C1 segment of cervical spinal cord (tissue), 14 donors: ENCODE measurements at regions not wholly inside any gene's neighbourhood (a gene's known extent, or its start where the extent isn't known, plus 50 kb on each side); places are given as distances from the start of the nearest gene placed in this dataset.
A peak's percentile ranks its signal among the peaks of the same experiment; 100 is the strongest.

Source experiments
- DNase-seq, 14 donors: peaks; one replicate each; lab custom pipeline; 2025; lab: John Stamatoyannopoulos, UW

DNA sequence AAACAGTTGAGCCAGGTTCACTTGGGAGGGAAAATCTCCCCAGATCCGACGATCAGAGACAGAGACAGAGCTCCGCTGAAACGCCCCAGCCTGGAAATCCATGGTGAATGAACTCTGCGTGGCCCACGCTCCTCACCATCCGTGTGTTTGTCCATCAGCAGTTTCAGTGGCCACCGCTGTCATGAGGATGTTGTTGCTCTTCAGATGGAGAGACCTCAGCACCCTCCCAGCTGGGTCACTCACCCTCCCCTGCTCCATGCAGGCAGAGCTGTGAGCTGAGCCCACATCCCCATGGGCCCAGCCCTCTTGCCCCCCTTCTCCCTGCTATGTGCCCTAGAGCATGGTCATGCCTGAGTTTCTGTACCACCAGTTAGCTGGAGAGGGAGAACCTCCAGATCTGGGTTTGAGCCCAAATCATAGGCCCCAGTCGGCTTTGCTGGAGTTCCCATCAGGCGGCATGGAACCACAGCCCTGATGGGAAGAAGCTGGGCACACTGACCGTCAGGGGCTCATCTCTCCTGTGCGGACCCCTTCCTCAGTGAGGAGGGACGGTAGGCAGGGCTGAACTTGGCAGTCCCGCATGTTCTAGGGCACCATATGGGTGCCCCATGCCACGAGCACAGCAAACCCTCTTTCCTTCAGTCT lies 154.4 kb upstream of the COL5A1 start:
- DNase-seq = no peak

DNA sequence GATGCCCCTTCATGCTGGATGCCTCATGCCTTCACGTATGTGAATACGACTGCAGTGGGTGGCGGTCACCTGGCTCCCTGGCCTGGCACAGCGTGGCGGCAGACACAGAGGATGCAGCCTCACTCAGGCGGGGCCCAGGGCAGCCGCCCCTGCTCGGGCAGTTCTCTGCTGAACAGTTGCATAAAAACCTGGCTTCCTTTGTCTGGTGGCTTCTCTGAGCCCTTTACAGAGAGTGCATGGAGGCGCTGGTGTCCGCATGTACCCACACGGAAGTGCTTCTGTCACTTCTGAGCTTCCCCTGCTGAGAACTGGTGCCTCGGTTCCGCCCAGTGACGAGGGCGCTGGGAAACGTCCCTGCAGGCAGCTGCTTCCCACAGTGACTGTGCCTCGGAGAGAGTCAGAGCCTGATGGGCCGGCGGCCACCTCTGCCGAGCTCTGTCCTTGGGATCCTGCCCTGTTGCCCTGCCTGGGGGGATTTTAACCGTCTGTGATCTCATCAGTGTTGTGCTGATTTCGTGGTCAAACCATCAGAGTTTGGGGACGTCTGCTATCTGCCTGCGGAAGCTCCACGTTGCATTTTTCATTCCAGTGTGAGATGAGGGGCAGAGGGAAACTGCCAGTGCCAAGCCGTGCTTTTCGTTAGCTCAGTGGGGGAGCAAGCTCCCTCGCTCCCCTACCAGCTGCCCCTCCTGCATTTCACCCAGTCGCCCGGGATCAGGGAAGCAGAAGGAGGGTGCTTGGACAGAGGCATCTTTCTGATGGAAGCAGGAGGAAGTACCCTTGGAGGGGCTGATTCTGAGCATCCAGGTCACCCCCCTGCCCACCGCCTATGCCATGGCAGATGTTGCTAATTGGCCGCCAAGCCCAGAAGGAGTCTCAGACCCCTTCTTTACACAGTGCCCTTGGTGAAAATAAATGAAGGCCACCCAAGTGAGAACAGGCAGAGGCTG lies 153.0 kb upstream of the COL5A1 start:
- DNase-seq = peak in 1 of 14 donors; percentile 60

DNA sequence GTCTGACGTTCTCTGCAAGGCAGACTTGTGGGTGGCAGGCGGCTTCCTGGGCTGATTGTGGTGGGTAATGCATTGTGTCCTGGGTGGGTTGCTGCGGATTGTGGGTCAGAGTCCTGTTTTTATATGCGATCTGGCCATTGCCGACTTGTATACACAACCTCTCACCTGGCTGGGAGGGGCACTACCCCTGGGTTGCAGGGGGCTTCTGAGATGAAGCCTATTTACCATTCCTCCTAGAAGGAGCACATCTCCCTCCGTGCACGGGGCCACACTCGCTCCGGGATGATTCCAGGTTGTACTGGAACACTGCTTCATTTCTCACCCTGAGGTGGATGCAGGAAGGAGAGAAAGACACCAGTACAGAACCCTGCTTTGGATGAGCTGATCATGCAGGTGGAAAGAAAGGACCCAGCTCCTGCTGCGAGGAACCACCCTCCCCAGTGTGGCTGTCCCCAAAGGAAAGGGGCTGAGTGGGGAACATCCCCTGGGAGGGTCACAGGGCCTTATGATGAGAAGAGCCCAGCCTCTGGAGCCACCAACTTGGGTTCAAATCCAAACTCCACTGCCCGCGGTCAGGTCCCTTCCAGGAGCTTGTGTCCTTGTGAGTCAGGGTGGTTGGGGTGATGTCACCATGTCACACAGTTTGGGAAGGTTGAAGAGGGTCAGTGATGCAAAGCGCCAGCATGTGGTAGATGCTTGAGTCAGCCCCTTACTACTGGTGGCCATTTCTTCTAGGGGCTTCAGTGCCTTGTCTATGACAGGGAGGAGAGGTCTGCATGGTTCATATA lies 151.8 kb upstream of the COL5A1 start:
- DNase-seq = no peak

DNA sequence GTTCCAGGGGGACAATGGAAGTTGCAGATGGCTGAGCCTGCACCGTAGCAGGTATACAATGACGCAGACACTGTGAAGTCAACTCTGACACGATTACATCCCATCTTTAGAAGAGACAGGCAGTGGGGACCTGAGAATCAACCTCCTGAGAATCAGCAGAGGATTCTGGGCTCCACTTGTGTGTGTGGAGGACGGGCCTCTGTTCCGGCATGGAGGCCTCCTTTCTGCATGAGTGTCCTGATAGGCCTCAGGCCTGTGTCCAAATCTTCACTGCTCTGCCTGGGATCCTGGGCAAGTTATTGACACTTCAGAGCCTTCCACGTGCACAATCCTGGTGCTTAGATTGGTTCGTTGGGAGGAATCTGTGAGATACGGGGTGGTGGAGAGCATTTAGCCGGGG lies 151.2 kb upstream of the COL5A1 start:
- no peak for DNase-seq

DNA sequence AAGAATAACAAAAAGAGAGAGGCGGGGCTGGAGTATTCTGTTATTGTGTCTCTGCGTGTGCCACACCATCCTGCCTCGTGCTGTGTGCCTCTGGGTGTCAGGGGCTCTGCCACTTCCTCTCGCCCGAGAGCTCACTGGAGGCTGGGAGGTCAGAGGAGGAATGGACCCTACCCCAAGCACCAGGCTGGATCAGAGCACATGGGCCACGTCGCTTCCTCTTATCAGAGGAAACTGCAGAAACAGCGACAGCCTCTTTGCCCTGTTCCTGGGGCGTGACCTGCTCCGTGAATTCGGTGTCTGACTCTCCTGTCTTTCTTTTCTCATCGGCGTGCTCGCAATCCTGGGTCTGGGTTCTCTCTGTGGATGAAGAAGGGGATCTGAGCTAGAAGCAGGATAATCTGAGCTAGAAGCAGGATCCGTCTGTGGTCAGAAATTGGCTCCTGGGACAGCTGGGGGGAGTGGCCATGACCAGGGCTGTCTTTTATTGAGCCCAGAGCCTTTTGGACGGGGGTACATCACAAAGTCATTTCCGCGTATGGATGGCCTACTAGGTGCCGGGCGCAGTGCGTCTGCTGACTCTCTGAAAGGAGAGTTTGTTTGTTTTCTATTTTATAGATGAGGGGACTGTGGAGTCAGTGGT lies 150.3 kb upstream of the COL5A1 start:
- DNase-seq = no peak

DNA sequence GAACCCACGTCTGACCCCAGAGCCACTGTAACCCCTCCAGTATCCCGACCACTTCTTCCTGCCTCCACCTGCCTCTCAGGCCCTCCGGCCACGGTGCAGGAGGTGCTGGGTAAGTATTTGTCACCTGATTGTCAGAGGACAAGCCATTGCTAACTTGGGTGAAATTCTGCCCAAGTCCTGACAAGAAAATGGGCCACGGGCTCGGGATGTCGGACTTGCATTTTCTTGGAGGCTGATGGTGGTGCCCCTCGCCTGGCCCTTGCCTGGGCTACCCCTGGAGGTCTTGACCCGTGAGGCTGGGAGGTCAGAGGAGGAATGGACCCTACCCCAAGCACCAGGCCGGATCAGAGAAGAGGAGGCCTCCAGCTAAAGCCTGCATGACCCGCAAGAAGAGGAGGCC lies 149.7 kb upstream of the COL5A1 start:
- no peak for DNase-seq

DNA sequence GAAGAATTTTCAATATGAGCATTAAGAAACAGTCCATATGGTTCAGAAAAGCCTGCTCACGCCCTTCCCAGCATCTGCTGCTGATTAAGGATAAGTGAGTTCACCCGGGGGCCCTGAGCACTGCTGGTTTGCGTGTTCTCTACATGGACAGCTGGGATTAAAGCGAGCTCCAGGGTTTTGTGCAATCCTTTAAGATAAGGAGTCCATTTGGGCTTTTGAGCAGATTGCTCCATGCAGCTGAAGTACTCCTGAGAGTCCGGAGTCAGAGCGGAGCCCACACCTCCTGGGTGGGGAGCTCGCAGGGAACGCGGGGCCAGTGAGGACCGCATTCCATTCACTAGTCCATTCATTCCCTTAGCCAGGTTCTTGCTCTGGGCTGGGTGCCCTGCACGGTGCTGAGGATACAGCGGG lies 149.3 kb upstream of the COL5A1 start:
- DNase-seq = no peak

DNA sequence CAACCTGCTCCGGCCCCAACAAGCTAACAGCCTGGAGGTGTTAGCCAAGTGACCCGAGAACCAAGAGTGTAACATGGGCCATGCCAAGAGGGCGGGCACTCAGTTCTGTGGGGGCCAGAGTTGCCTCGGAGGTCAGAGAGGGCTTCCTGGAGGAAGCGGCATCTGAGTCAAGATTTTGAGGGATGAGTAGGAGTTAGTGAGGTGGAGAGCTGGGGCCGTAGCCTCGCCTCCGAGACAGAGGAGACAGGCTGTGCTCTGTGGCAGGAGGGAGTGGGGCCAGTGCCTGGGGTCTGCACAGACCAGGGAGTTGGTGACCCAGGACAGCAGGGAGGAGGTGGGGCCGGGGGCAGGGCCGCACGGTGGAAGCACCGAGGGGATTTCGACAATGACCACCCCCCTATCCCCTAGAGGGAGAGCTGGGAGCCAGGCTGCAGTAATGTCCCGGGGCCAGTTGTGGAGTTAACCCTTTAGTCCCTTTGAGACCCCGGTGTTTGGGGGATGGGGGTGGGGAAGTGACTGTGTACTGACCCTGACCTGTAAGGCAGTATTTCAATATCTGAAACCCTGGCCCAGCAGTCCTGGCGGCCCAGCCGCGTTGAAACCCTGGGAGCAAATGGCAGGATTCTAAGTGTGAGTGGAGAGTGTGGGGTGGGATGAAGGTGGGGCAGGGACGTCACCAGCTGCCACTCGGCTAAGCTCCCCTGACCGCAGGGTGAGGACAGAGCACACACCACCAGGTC lies 148.7 kb upstream of the COL5A1 start:
- no peak for DNase-seq

DNA sequence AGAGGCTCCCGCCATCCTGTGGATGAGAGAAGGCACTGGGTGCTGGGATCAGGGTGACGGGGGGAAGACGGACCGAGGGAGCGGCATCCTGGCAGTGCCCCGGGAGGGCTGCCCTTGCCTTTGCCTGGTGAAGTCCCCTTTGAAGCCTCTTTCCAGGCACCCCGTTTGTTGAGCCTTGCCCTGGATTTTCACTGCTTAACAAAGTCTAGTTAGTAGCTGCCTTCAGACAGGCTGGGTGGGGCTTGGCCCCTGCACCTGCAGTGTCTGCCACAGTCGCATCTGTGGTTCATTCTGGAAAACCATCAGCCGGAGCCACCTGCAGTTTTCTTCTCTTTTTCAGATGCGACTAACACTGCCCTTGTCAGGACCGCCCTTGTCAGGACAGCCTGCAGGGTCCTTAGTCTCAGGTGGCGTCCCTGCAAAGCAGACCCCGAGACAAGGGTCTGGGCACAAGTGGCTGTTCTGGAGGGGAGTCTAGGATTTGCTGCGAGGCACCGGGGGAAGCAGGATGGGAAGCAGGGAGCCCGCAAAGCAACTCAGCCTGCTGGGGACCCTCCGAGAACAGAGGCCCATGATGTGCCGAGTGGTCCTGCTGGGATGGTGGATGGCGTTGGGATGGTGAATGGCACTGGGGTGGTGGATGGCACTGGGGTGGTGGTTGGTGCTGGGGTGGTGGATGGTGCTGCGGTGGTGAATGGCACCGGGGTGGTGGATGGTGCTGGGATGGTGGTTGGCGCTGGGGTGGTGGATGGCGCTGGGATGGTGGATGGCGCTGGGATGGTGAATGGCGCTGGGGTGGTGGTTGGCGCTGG lies 147.9 kb upstream of the COL5A1 start:
- no peak for DNase-seq

DNA sequence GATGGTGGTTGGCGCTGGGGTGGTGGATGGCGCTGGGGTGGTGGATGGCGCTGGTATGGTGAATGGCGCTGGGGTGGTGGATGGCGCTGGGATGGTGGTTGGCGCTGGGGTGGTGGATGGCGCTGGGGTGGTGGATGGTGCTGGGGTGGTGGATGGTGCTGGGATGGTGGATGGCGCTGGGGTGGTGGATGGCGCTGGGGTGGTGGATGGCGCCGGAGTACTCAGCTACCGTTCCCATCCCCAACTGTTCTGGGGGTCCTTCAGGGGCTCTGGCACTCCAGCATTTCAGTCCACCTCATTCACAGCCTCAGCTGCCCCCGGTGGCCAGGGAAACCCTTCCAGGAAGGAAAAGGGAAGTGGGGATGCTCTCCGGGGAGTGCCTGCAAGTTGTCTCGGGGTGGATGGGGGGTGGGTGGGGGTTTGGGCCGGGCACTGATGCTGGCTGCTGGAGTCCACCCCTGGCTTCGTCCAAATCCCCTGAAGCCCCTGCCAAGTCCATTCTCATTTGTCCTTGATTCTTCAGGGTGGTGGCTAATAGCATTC lies 147.3 kb upstream of the COL5A1 start:
- DNase-seq = no peak

DNA sequence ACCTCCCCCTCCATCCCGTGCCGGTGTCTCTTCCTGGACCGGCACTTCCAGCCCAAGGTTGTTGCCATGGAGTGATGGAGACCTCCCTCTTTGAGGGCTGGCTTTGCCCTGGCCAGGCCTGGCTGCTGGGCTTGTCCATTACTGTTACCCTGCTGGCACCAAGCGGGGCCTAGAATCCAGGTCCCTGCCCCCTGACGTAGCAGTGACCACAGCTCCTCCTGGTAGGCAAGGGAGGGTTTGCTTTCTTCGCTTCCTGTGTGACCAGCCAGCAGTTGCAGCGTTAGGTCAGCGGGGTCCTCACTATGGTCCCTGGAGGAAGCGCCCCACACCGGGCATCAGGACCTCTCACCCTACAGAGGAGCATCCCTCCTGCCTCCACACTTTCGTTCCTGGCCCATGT lies 146.7 kb upstream of the COL5A1 start:
- no peak for DNase-seq

DNA sequence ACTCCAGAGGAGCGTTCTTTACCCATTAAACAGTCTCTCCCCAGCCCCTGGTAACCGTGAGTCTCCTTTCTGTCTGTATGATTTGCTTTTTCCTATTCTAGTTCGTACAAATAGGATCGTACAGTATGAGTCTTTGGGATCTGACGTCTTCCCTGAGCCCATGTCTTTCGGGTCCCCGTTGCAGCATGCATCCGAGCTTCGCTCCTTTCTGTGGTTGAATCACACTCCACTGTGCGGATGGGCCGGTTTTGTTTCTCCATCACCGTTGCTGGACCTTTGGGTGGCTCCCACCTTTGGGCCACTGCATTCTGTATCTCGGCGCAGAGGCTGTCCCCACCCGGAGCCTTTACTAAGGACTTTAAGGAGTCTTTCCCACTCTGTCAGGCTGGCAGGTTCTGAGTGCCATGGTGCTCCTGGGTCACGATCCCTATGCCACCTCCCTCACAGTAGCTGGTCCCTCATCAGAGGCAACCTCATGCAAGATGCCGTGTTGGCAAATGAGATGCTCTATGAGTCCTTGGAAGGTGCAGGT lies 145.7 kb upstream of the COL5A1 start:
- DNase-seq = no peak

DNA sequence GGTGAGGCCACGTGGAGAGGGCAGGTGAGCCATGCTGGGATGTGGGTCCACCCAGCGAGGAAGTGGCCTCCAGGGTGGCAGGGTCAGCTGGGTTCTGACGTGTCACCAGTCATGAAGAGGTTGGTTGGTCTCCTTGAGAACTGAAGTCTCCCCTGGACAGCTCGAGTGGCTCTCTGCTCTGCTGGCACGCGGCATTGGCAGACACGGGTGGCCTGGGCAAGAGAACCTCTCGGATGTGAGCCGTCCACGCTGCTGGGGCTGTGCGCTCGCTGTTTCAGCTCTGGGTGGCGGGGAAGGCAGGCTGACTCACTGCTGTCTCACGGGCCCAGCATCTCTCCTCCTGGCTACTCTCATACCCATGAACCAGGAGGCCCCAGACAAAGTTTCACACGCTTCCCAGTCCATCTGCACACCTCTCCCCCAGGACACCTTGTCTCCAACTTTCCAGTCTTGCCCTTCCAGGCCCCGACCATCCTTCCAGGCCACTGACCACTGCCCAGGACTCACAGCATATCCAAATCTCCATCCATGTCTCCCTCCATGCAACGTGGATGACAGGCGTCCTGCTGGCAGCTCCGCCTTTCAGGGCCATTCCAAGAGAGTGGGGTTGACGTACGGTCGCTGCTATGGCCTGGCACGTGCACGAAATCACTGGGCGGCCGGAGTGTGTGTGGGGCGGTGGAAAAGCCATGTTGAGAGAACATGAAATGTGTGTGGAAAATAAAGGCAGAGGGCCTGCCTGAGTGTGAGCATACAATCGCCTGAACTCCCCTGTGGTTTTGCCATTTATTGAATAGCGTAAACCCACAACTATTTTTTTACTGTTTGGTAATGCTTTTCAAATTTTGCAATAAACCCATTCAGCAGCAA lies 145.0 kb upstream of the COL5A1 start:
- no peak for DNase-seq

DNA sequence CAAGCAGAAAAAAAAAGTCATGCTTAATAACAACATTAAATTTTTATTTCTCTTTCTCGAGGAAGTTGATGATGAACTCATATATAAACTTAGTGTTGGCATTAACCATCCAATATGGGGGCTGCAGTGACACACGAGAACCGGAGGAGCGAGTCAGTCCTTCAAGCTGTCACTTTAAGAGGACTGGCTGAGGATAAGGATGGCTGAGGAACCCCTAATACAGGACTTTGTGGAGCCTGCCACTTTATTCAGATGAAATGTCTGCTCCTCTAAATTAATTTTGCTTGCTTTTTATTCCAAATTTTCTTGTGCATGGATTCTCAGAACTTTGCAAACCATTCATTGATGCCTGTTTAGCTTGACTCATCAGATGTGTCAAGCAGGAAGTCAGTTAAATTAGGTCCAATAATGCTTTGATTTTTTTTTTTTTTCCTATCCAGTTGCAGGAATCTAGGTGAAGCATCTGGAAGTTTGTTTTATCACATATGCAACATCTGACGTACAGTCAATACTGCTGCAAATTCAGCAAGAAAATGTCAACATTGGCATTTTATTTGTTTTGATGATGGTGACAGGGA lies 144.2 kb upstream of the COL5A1 start:
- DNase-seq = no peak

DNA sequence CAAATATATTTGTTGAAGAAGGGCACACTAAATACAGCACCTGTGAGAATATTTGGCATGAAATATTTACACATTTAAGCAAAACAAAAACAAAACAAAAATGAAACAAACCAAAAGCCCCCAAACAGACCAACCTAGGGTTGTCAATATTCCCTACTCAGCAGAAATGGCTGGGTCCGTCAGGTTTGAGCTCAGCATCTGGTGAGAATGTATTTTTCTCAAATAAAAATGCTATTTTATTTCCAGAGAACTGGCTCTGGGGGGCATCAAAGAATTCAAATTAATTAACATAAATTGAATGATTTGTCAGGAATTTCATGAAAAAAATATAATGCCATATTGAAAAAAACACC lies 142.8 kb upstream of the COL5A1 start:
- DNase-seq = no peak

DNA sequence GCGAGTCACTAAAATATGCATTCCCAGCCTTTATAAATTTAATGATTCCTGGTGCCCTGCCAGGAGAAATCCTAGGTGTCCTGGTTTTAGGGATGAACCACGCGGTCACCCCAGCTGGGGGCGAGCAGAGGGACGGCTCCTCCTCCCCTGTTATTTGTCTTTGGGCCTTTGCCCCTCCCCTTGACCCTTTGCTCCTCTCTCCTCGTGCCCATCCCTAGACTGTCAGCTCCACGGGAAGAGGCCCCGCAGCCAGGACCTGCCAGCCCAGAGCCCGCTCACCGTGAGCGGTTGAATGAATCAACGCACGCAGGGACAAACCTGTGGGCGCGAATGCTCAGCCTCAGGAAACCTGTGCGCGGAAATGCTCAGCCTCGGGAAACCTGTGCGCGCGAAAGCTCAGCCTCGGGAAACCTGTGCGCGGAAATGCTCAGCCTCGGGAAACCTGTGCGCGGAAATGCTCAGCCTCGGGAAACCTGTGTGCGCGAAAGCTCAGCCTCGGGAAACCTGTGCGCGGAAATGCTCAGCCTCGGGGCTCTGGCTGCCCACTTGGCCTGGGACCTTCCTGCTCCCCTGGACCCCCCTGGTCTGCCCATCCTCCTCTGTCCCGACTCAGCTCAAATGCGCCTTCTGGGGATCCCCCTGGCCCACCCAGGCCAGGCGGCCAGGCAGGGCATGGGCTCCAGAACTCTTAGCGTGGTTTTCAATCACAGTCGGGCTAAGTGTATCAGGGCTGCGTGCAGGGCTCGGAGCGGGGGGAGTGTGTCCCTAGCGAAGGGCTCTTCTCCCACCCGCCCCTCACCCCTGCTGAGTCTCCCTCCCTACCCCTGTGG lies 140.5 kb upstream of the COL5A1 start:
- no peak for DNase-seq

DNA sequence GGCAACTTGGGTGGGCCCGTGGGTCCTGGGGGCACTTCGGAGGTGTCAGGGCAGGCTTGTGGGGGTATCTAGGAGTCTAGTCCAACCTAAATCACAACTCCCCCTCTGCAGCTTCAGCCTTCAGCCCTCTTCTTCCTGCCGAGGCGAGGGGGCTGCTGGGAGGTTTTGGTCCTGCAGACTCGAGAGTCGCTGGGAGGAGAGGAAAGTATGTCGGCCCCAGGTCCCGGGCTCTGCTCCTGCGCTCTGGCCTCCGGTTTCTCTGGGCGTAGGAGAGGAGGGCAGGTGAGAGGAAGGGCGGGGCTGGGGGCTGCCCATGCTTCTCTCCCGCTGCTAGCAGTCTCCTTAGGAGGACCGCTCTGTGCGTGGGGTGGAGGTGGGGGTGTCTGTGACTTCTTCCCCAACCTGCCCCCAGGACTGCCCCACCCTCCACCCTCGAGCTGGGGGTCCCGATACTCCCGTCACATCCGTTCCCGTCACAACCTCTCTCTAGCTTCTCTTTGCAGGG lies 139.8 kb upstream of the COL5A1 start:
- no peak for DNase-seq
